Activated CD4-positive, CD25-positive, alpha-beta regulatory T cell (primary cell): ENCODE measurements at regions not wholly inside any gene's neighbourhood (a gene's known extent, or its start where the extent isn't known, plus 50 kb on each side); places are given as distances from the start of the nearest gene placed in this dataset.

Experiments
- DNase-seq, 4 experiments: peaks; one replicate each; lab custom pipeline; 2025; lab: John Stamatoyannopoulos, UW

- DNase-seq: no peak
Observed at GRCh38 chrX:15915959-15916703, 61.5 kb upstream of the AP1S2 start.

- no peak for DNase-seq
Observed at GRCh38 chrX:15914486-15914885, 59.9 kb upstream of the AP1S2 start.

- no peak for DNase-seq
Observed at GRCh38 chrX:15913146-15913545, 58.5 kb upstream of the AP1S2 start.

GRCh38 chrX:15911734-15912550 is 57.3 kb upstream of the AP1S2 start:
- DNase-seq: no peak

- no peak for DNase-seq
Observed at GRCh38 chrX:15909605-15910004, 55.0 kb upstream of the AP1S2 start.

GRCh38 chrX:15908603-15909290 is 54.1 kb upstream of the AP1S2 start:
- no peak for DNase-seq

GRCh38 chrX:15906041-15906943 is 51.7 kb upstream of the AP1S2 start:
- DNase-seq: no peak
